NCI-H460 (cell line): ENCODE measurements at regions not wholly inside any gene's neighbourhood (a gene's known extent, or its start where the extent isn't known, plus 50 kb on each side); places are given as distances from the start of the nearest gene placed in this dataset.

Source experiments
- DNase-seq: peaks from one replicate; pipeline ENCODE4 v3.0.0-alpha.2; 2016; ENCODE audit warnings: low read depth; ENCODE audit errors: extremely low read depth

DNA sequence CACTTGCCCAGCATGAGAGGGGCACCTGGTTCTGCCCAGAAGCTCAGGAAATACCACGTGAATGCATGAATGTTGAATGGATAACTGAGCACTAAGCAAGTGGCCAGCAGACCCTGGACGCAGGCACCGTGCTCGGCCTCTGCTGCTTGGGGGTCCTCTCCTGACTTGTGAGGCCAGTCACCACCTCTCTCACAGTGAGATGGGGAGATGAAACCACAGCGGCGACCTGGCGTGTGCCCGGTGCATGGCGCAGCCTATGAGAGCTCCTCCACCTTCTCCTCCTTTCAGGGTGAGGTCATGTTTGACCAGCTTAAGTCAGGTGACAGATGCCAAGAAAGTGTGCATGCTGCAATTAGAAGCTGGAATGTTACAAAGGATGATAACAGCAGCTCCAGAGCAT is 75.5 kb downstream of the HMX1 start:
- DNase-seq: no peak

GRCh38 chr4:8795140-8795539 is 76.5 kb downstream of the HMX1 start:
- DNase-seq: no peak

DNA sequence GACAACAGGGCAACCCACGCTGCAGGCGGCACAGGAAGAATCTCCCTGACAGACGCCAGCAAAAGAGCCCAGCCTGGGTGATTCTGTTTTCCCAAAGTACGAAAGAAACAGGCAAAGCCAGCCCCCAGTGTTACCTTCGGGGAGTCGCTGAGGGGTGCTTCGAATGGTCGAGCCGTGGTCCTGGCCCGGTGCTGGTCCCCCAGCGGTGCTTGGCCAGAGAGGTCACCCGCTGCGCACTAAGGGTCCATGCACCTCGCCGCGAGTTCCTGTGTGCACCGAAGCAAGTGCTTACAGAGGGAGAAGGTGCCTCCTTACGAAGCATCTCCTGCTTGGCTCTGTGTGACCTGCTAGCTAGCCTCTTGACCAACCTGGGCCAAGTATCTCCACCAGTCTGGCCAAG is 77.1 kb downstream of the HMX1 start:
- DNase-seq: no peak

DNA sequence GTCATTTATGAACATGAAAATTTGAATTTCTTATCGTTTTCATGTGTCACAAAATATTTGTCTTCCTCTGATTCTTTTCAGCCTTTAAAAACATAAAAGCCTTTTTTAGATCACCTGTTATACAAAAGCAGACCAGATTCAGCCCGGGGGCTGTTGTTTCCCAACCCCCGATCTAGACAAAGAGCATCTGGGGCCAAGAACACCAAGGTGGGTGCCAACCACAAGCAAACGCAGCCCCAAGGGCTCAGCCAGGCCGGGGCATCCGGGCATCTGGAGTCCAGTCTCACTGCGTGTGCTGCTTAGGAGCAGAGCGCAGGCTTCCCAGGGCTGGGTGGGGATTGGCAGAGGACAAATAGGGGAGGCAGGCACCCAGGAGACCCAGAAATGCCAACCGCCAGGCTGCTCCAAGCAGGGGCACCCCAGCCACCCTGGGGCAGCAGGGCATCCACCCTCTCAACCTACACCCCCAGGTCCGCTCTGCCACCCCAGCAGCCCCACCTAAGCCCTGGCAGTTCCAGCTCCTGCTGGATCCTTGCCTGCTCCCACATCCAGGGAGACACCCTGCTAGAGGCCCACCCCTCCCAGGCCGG is 78.0 kb downstream of the HMX1 start:
- no peak for DNase-seq

DNA sequence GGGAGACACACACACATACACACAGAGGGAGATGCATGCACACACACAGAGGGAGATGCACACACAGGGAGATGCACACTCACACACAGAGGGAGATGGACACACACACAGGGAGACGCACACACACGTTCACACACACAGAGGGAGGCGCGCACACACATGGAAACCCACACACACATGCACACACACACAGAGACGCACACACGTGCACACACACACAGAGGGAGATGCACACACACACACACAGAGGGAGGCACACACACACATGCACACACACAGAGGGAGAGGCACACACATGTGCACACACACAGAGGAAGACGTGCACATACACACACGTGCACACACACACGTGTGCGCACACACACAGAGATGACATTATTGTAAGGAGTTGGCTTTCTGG is 79.1 kb downstream of the HMX1 start:
- no peak for DNase-seq

DNA sequence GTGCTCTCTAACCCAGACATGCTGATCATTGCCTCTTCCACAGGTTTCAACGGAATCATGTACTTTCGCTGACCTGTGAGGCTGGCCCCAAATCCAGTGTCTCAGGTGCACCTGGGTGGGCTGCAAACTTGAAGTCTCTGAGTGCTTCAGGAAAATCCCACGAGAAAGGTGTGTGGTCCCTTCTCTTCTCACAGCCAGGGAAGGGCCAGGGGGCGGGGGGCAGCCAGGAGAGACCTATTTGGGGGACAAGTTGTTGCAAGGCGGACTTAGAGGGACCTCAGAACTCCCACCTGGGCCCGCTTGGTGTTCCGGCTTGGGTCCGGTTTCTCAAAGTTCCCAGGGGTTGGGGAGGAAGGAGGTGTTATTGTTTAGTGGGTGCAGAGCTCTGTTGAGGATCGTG is 80.0 kb downstream of the HMX1 start:
- DNase-seq: no peak

- DNase-seq: no peak
These were observed 80.9 kb downstream of the HMX1 start for GRCh38 chr4:8790749-8791148.

- DNase-seq: no peak
These were observed 83.5 kb downstream of the HMX1 start for GRCh38 chr4:8788174-8788573.

DNA sequence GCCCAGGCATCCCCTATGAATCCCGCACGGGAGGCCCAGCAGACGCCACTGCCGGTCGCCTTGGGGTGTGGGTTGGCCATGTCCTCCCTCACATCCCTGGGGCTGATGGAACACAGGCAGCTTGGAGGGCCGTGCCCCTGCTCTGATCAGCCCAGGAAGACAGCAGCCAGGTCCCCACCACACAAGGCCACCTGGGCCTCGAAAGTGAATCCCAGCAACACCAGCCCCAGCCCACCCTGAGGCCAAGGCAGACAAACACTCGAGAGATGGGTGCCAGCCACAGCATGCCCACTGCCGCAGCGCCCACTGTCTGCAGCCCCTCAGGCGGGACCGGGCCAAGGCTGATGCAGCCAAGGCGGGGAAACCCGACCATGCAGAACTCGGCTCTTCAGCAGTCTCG is 85.5 kb downstream of the HMX1 start:
- DNase-seq: no peak

DNA sequence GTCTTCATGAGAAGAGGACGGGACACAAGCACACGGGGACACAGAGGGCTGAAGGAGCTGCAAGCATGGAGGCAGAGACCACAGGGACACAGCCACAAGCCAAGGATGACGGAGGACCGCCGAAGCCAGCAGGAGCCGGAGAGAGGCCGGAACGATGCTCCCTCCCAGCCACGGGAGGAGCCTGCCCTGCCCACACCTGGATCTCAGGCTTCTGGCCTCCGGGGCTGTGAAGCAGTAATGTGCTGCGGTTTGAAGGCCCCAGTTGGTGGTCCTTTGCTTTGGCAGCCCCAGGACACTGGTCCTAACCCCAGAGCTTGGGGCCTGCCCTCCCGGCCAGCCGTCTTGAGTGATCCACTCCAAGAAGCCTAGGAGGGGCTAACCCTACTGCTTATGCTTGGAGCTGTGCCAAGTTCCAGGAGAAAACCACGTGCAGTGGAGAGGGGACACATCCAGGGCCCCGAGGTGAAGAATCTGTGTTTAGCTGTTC is 85.9 kb downstream of the HMX1 start:
- DNase-seq: no peak

DNA sequence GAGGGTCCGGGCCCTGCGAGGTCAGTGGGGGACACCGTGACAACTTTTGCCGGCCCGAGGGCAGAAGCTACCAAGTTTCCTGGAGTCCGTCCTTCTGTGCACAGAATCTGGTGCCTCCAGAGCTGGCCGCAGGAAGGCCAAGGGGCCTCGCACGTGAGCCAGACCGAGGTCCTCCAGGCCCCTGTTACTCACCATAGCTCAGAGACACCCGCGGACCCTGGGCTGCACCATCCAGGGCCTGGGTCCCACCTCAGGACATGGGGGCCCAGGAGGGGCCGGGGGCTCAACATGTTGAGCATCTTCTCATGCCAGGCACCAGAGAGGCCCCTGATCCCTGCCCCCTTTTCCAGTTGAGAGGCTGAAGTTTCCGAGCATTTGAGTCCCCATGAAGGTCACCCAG is 87.9 kb downstream of the HMX1 start:
- DNase-seq: no peak

DNA sequence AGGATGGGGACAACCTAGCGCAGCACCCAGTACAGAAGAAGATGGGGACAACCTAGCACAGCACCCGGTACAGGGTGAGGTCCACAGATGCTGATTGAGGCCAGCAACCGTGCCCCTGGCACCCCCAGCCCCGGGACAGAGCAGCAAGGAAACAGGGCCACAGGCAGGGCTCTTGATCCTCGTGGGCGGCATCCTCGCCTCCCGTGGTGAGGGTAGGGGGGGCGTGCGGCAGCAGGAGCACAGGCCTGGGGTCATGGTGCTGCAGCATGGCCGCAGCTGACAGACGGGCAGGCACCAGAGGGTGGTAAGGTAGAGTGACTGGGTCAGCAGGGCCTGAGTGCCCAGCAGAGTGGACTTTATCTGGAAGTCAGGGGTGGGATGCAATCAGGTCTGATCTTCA is 89.5 kb downstream of the HMX1 start:
- DNase-seq: no peak

GRCh38 chr4:8781641-8782040 is 90.0 kb downstream of the HMX1 start:
- no peak for DNase-seq

DNA sequence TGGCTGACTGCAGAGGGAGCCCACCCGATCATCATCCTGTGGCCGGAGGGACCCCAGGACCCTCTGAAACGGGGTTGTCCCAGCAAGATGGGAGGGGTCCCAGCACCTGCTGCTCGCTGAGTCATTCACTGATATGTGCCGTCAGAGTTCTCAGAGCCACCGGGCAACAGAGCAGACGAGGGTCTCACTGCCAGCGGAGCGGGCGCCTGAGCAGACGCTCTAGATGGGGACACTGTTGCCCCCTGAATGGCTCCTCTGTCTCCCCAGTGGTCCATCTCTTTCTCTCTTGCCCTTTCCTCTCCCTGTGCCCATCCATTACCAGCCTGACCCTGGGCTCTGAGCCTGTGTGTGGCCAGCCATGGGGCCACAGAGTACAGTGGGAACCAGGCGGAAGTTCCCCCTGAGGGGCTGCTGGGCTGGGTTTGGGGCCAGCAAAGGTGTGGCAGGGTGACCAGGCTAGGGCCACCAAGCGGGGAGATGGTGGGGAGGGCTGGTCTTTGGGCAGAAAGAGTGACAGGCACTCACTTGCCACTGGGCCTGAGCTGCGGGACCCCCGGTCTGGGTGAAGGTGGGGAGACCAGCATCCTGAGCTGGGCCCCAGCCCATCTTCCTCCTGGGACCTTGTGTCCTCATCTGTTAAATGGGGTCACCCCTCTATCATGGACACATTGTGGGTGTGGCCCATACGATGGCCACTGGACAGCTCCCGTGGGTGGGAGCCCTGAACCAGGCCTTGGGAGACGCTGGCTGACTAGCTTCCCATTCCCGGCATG is 90.9 kb downstream of the HMX1 start:
- no peak for DNase-seq

DNA sequence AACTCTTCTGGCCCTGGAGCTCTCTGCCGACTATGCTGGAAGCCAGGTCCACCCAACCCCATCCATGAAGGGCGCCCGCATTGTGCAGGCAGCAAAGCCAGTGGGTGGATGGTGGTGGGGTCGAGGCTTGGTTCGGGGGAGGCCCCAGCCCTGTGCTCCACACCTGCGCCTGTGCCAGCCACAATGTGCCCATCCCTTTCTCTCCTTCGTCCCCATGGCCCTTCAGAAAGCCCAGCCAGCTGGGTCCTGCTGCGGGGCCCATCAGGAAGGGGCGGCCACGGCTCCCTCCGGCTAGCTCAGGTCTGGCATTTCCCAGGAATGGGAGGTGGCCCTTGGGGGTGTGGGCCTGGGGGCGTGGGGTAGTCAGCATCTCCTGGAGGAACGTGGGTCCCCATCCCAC is 91.6 kb downstream of the HMX1 start:
- DNase-seq: no peak

- DNase-seq: no peak
These were observed 92.1 kb downstream of the HMX1 start for GRCh38 chr4:8779490-8779932.

GRCh38 chr4:8778760-8779159 is 92.9 kb downstream of the HMX1 start:
- DNase-seq: no peak

DNA sequence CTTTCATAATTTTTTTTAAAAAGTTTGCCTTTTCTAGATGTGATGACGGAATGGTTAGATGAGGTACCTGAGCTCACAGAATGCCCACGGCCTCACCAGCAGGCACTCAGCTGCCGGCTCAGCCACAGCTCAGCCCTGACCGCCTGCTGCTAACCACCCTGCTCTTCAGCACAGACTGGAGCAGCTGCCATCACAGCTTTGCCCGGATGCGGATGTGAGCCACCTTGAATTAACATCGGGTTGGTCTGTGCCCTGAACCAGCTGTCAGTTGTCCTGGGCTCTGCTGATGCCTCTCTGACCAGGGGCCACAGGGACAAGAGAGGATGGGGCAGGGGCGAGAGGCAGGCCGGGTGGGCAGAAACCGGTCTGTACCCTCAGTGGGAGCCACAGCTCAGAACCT is 93.3 kb downstream of the HMX1 start:
- DNase-seq: no peak

GRCh38 chr4:8777320-8778196 is 94.1 kb downstream of the HMX1 start:
- DNase-seq: no peak

- DNase-seq: no peak
These were observed 95.3 kb downstream of the HMX1 start for GRCh38 chr4:8776366-8776765.

- no peak for DNase-seq
These were observed 95.8 kb downstream of the HMX1 start for GRCh38 chr4:8775751-8776355.
